ENCODE measurements at regions not wholly inside any gene's neighbourhood (a gene's known extent, or its start where the extent isn't known, plus 50 kb on each side); places are given as distances from the start of the nearest gene placed in this dataset.

- TF ChIP-seq CTCF (IDR thresholded peaks at IDR 0.05; ENCODE audit: low read depth, low read length, poor library complexity, severe bottlenecking) (no peak), EZH2phosphoT487 (IDR thresholded peaks at IDR 0.05; ENCODE audit: borderline replicate concordance, low read length) (no peak)
These were observed 214.1 kb upstream of the TLE3 start for GRCh38 chr15:70311821-70312220.
